CD14-positive monocyte (primary cell): ENCODE measurements at regions not wholly inside any gene's neighbourhood (a gene's known extent, or its start where the extent isn't known, plus 50 kb on each side); places are given as distances from the start of the nearest gene placed in this dataset.
A peak's percentile ranks its signal among the peaks of the same experiment; 100 is the strongest.

Experiments used
- DNase-seq, 3 donors: peaks; one replicate each; pipeline ENCODE4 v3.0.0-alpha.2; 2011 to 2022
- H2AFZ ChIP-seq: 2 replicates; pipeline ENCODE4 v1.6.0; 2012; ENCODE audit warnings: mild to moderate bottlenecking, low read depth, low read length, inconsistent platforms; ENCODE audit not compliant: insufficient read depth, poor library complexity, severe bottlenecking
- H3K27ac ChIP-seq, 2 donors: 1 replicate in 1 of 2; 2 replicates in 1 of 2; pipeline ENCODE4 v1.5.1; 2012 to 2013; ENCODE audit warnings: low read length in 2 of 2, control low read depth in 1 of 2, inconsistent platforms in 1 of 2, low read depth in 1 of 2, mild to moderate bottlenecking in 1 of 2
- H3K27me3 ChIP-seq, 2 donors: one replicate each; pipeline versions ENCODE4 v1.6.0 to v1.6.1; 2011 to 2013; ENCODE audit warnings: low read length in 2 of 2; ENCODE audit not compliant: control insufficient read depth in 2 of 2, insufficient read depth in 2 of 2
- H3K36me3 ChIP-seq, 2 donors: replicated peaks in 1 of 2; 1 replicate in 1 of 2; 2 replicates in 1 of 2; pipeline versions ENCODE4 v1.5.1 to v1.6.1; 2012 to 2013; ENCODE audit warnings: low read length in 2 of 2, control low read depth in 1 of 2, inconsistent platforms in 1 of 2, mild to moderate bottlenecking in 1 of 2; ENCODE audit not compliant: insufficient read depth in 2 of 2, control insufficient read depth in 1 of 2
- H3K4me1 ChIP-seq, 2 donors: 1 replicate in 1 of 2; 2 replicates in 1 of 2; pipeline versions ENCODE4 v1.5.1 to v1.6.1; 2012 to 2013; ENCODE audit warnings: low read length in 2 of 2, control low read depth in 1 of 2, inconsistent platforms in 1 of 2, mild to moderate bottlenecking in 1 of 2, moderate library complexity in 1 of 2; ENCODE audit not compliant: insufficient read depth in 2 of 2, control insufficient read depth in 1 of 2
- H3K4me2 ChIP-seq: replicated peaks from 2 replicates; pipeline ENCODE3; 2012; ENCODE audit warnings: low read length, moderate library complexity, mild to moderate bottlenecking; ENCODE audit not compliant: poor library complexity, severe bottlenecking; ENCODE audit errors: extremely low read depth
- H3K4me3 ChIP-seq, 3 experiments: fragments of 200-600 bp in 1 of 3; sonication (generic) in 1 of 3; replicated peaks in 1 of 3; 1 replicate in 2 of 3; 2 replicates in 1 of 3; pipeline ENCODE4 v1.5.1; 2011 to 2013; ENCODE audit warnings: low read length in 3 of 3, mild to moderate bottlenecking in 3 of 3, control low read depth in 2 of 3, low read depth in 2 of 3, inconsistent platforms in 1 of 3, moderate library complexity in 1 of 3
- H3K79me2 ChIP-seq: 2 replicates; pipeline ENCODE4 v1.6.0; 2012; ENCODE audit warnings: mild to moderate bottlenecking, control low read depth, inconsistent platforms, low read length, moderate library complexity; ENCODE audit not compliant: insufficient read depth
- H3K9ac ChIP-seq: 2 replicates; pipeline ENCODE4 v1.6.0; 2017; ENCODE audit warnings: low read length, mild to moderate bottlenecking; ENCODE audit not compliant: insufficient read depth, poor library complexity, severe bottlenecking
- H3K9me3 ChIP-seq, 2 donors: replicated peaks in 1 of 2; 1 replicate in 1 of 2; 2 replicates in 1 of 2; pipeline versions ENCODE4 v1.5.1 to v1.6.1; 2012 to 2013; ENCODE audit warnings: low read length in 2 of 2, control low read depth in 1 of 2; ENCODE audit not compliant: control insufficient read depth in 1 of 2, insufficient read depth in 1 of 2
- H4K20me1 ChIP-seq: 2 replicates; pipeline ENCODE4 v1.6.0; 2012; ENCODE audit warnings: mild to moderate bottlenecking, low read length, control low read depth, moderate library complexity; ENCODE audit not compliant: insufficient read depth
- H3K27ac Mint-ChIP-seq, 7 donors: one replicate each; pipeline ENCODE4 v1.8.0; 2020; ENCODE audit warnings: mild to moderate bottlenecking in 7 of 7, mixed read lengths in 7 of 7, moderate library complexity in 6 of 7, inconsistent platforms in 2 of 7
- H3K27me3 Mint-ChIP-seq, 3 donors: one replicate each; pipeline ENCODE4 v1.8.0; 2021 to 2022; ENCODE audit warnings: low read depth in 3 of 3, mild to moderate bottlenecking in 3 of 3, mixed read lengths in 3 of 3, moderate library complexity in 3 of 3, inconsistent platforms in 1 of 3
- H3K36me3 Mint-ChIP-seq, 2 donors: one replicate each; pipeline ENCODE4 v1.8.0; 2020; ENCODE audit warnings: mixed read lengths in 2 of 2, inconsistent platforms in 1 of 2, mild to moderate bottlenecking in 1 of 2
- H3K4me1 Mint-ChIP-seq: one replicate; pipeline ENCODE4 v1.8.0; 2020; ENCODE audit warnings: mild to moderate bottlenecking, mixed read lengths
- H3K4me3 Mint-ChIP-seq, 2 donors: one replicate each; pipeline ENCODE4 v1.8.0; 2020; ENCODE audit warnings: mild to moderate bottlenecking in 2 of 2, mixed read lengths in 2 of 2, moderate library complexity in 1 of 2
- H3K9me3 Mint-ChIP-seq, 7 donors: one replicate each; pipeline ENCODE4 v1.8.0; 2020 to 2022; ENCODE audit warnings: mixed read lengths in 7 of 7, mild to moderate bottlenecking in 6 of 7, moderate library complexity in 6 of 7, inconsistent platforms in 2 of 7
- WGBS: methylation state at CpG from one replicate; pipeline ENCODE4 v1.1.5; 2013; ENCODE audit warnings: missing lambda C conversion rate; ENCODE audit not compliant: insufficient coverage; 5-methylcytosine and 5-hydroxymethylcytosine counted together
- intact Hi-C, 2 donors: fragments of 100-400 bp; cut with micrococcal nuclease; formaldehyde crosslinking; loops; one replicate each; pipeline versions ENCODE4 v1.15.0 to v1.15.1; 2023
- TF ChIP-seq, protein P1 (sequence below): fragments of 200-600 bp; IDR thresholded peaks from one replicate; pipeline ENCODE4 v1.8.0; 2022; ENCODE audit warnings: antibody characterized with exemption, mild to moderate bottlenecking

DNA sequence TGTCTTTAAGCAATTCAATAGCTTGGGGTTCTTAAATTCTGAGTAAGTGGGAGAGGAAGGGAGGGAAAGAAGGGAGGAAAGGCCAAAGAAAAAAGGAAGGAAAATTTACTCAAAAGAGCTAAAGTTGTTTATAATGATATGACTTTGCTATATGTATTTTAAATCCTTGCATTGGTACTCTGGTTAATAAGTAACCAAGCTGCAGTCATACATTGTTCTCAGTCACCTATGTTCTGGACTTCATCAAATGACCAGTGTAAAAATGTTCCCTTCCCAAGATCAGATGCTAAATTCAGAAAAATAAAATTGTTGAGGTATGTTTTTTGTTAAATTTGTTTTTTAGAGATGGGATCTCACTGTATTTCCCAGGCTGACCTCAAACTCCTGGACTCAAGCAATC lies 259.9 kb upstream of the CPNE8 start:
- peaks cover 4 to 6% of the 10 kb centered on the region in 2 donors for H3K9me3 ChIP-seq
- H3K27ac Mint-ChIP-seq, result no peak overlapping the region
- H3K36me3 ChIP-seq, result no peaks in the 10 kb centered on the region
- TF ChIP-seq, protein P1, sequence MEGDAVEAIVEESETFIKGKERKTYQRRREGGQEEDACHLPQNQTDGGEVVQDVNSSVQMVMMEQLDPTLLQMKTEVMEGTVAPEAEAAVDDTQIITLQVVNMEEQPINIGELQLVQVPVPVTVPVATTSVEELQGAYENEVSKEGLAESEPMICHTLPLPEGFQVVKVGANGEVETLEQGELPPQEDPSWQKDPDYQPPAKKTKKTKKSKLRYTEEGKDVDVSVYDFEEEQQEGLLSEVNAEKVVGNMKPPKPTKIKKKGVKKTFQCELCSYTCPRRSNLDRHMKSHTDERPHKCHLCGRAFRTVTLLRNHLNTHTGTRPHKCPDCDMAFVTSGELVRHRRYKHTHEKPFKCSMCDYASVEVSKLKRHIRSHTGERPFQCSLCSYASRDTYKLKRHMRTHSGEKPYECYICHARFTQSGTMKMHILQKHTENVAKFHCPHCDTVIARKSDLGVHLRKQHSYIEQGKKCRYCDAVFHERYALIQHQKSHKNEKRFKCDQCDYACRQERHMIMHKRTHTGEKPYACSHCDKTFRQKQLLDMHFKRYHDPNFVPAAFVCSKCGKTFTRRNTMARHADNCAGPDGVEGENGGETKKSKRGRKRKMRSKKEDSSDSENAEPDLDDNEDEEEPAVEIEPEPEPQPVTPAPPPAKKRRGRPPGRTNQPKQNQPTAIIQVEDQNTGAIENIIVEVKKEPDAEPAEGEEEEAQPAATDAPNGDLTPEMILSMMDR, result no peak
- H3K9me3 Mint-ChIP-seq, result peaks cover 0 to 16% (median 5%) of the 10 kb centered on the region in 7 donors
- no peaks in the 10 kb centered on the region for H3K27me3 ChIP-seq
- H2AFZ ChIP-seq, result no peak overlapping the region
- H3K36me3 Mint-ChIP-seq, result no peaks in the 10 kb centered on the region
- peak overlapping the region in 1 of 2 donors; percentile 6 for H3K4me3 Mint-ChIP-seq
- intact Hi-C loops, result no loop called here
- H3K27ac ChIP-seq, result no peak overlapping the region
- no peak overlapping the region for H3K4me3 ChIP-seq
- no peak overlapping the region for H3K4me2 ChIP-seq
- H3K4me1 Mint-ChIP-seq, result no peaks in the 10 kb centered on the region
- H3K27me3 Mint-ChIP-seq, result no peaks in the 10 kb centered on the region
- no peaks in the 10 kb centered on the region for H4K20me1 ChIP-seq
- no peak for DNase-seq
- H3K79me2 ChIP-seq, result no peaks in the 10 kb centered on the region
- H3K9ac ChIP-seq, result no peak overlapping the region
- no peaks in the 10 kb centered on the region for H3K4me1 ChIP-seq

DNA sequence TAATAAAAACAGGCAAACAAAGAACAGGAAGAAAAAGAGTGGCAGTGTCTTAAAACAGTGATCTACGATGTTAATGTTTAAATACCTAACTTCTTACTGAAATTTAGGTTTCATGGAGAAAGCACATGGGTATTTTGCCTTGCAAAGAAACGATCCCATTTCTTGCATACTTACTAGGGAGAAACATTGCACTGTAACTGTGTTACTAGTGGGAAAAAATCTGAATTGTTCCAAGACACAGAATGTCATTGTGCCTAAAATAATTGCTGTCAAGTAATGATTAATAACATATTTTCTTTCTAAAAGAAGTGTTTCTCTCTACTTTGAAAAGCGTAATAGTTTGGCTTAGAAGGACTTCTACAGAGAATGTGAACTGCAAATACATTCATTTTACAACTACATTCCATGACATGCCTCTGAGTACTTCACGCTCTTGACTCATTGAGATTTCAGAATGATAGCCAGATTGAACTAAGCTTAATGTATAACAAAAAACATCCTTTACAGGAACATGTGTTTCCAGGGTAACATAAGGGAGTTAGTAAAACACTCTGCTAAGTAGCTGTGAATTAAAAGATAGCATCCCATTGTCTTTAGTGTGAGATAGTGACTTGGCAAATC lies 256.2 kb upstream of the CPNE8 start:
- H3K27me3 ChIP-seq, result no peaks in the 10 kb centered on the region
- no peaks in the 10 kb centered on the region for H3K27me3 Mint-ChIP-seq
- H4K20me1 ChIP-seq, result no peaks in the 10 kb centered on the region
- TF ChIP-seq, protein P1, result no peak
- no peak overlapping the region for H2AFZ ChIP-seq
- no peaks in the 10 kb centered on the region for H3K4me1 Mint-ChIP-seq
- no peak overlapping the region for H3K9ac ChIP-seq
- H3K4me1 ChIP-seq, result no peaks in the 10 kb centered on the region
- H3K36me3 Mint-ChIP-seq, result no peaks in the 10 kb centered on the region
- no CpG with 5 or more reads among the region's 4 CpGs for WGBS
- no peaks in the 10 kb centered on the region for H3K36me3 ChIP-seq
- no peak for DNase-seq
- H3K9me3 Mint-ChIP-seq, result peaks cover 2 to 16% (median 8%) of the 10 kb centered on the region in 7 donors
- no peak overlapping the region for H3K4me2 ChIP-seq
- no peak overlapping the region for H3K27ac ChIP-seq
- no peaks in the 10 kb centered on the region for H3K79me2 ChIP-seq
- no peak overlapping the region for H3K4me3 Mint-ChIP-seq
- peaks cover 10 to 11% of the 10 kb centered on the region in 2 donors for H3K9me3 ChIP-seq
- intact Hi-C loops, result no loop called here
- H3K4me3 ChIP-seq, result no peak overlapping the region
- H3K27ac Mint-ChIP-seq, result no peak overlapping the region
